ENCODE measurements at regions not wholly inside any gene's neighbourhood (a gene's known extent, or its start where the extent isn't known, plus 50 kb on each side); places are given as distances from the start of the nearest gene placed in this dataset.
"Not testable (repeated sequence)": the region's sequence is repeated elsewhere in the genome, so short reads cannot be mapped to it uniquely, and the experiment has no call there.

DNA sequence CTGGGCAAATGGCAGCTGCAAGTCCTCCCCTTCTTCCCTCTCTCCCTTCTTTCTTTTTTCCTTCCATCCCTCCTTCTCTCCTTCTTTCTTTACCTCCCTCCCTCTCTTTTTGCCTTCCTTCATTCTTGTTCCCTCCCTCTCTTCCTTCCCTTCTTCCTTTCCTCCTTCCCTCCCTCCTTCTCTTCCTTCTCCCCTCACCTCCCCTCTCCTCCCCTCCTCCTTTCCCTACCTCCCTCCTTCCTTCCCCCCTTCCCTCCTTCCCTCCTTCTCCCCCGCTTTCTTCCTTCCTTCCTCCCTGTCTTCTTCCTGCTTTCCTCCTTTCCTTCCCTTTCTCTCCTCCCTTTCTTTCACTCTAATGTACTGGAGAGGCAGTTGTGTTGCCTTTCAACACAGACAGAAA is 110.8 kb upstream of the SALL1 start:
- DNase-seq (ENCODE audit: low read depth), result no peak

DNA sequence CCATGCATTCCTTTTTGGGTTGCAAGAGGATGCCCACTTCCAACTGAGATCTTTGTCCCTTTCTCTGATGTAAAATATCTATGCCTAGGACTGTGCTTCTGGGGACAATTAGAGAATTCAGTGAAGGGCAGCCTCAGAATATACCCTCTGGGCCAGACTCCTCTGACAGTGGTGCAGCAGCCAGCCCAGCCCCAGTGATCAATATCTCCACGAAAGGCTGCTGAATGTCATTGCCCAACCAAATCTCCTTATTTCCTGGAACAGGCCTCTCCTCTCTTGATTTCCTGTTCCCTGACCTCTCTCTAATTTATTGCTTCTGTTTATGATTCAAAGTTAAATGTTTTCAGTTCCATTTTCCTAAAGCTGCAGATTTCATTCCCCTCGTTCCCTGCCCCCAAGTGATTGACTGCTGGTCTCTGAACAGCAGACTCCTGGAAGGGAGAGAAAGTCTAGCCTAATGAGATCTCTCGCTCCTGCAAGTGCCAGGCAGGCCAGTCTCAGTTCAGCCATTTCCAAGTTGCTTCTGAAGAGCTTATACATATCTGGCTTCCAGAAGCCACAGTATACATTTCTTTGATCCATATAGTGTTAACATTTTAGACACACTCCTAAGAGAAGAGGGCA is 104.4 kb upstream of the SALL1 start:
- DNase-seq (ENCODE audit: low read depth), result no peak

DNA sequence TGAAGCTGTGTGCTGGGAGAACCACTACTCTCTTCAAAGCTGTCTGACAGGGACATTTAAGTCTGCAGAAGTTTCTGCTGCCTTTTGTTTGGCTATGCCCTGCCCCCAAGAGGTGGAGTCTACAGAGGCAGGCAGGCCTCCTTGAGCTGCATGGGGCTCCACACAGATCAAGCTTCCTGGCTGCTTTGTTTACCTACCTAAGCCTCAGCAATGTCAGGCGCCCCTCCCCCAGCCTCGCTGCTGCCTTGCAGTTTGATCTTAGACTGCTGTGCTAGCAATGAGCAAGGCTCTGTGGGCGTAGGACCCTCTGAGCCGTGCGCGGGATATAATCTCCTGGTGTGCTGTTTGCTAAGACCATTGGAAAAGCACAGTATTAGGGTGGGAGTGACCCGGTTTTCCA is 103.3 kb upstream of the SALL1 start:
- not testable (repeated sequence) for DNase-seq (ENCODE audit: low read depth)

DNA sequence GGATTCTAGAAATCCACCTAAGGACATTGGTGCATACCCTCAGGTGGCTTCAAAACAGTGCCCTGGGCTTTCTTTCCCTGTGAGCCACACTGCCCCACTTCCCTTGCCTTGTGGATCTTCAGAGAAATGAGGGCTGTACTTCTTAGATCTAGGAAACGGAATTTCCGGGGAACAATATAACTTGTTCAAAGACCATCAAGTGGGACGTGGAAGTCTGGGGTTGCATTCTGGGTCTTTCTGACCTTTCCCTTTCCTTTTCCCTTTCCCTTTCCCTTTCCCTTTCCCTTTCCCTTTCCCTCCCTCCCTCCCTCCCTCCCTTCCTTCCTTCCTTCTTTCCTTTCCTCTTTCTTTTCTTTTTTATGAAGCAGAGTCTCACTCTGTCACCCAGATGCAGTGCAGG is 97.1 kb upstream of the SALL1 start:
- no peak for DNase-seq (ENCODE audit: low read depth)

DNA sequence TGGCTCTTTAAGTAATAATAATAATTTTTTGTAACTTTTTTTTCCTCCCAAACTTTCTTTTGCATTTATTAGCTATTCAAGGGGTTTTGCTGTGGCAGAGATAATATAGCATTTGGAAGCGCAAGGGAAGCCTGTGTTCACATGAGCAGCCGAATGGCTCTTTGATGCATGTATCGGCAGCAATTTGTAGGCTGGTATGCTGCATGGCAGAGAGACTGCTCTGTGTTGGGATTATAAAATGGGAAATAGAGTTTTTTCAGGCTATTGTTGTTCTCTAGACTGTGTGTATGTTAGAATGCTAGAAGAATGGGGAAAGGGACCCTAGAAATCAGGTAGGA is 94.6 kb upstream of the SALL1 start:
- no peak for DNase-seq (ENCODE audit: low read depth)

DNA sequence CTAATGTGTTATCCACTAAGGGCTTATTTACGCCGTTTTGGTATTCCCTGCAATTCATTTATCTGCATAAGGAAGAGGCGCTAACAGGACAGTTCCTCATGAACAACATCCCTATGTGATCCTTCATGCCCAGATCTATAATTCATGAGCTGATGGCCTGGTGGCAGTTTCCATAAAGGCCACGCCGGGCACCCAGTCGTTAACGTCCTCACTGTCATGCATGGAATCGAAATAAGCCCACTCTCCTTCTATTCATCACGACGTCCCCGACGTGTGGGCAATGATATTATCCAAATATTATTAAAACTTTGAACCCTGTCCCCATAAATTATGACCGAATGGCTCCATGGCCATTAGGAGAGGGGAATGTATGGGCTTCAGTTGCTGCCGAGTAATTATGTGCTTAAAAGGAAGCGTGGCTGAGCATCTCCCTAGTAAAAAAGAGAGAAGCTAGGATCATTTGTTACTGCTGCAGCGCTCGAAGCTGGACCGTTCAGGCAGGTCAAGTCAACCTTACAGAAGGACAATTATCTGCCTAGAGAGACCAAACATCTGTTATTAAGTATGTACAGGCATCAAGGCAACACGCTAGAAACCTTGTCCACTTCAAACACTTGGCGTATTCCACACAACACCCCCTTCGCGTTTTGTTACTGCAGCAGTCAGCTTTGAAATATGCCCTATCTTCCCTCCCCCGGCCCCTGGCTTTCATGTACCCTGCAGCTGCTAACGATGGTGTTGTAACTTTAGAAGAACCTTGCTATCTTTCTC is 94.0 kb upstream of the SALL1 start:
- no peak for DNase-seq (ENCODE audit: low read depth)

DNA sequence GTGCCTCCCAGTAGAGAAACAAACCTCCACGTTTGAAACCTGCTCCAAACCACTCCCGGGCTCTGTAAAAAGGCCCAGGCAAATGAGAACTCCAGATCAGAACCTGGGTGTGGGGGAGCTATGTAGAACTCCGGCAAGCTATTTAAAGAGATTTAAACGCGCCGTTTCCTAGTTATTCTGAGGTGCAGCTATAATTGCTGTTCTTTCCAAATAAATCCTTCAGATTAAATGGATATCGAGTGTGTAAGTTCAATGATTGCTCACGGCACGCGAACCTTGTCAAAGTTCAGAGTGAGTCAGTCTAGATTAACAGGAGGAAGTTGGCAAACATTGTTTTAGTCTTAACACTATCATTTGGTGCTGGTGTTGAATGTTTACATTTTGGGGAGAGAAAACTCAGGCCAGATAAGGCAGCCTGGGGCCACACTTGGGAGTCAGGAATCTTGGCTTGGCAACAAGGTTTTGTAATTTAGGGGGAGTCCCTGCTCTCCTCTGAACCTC is 92.9 kb upstream of the SALL1 start:
- peak; percentile 71 for DNase-seq (ENCODE audit: low read depth)

DNA sequence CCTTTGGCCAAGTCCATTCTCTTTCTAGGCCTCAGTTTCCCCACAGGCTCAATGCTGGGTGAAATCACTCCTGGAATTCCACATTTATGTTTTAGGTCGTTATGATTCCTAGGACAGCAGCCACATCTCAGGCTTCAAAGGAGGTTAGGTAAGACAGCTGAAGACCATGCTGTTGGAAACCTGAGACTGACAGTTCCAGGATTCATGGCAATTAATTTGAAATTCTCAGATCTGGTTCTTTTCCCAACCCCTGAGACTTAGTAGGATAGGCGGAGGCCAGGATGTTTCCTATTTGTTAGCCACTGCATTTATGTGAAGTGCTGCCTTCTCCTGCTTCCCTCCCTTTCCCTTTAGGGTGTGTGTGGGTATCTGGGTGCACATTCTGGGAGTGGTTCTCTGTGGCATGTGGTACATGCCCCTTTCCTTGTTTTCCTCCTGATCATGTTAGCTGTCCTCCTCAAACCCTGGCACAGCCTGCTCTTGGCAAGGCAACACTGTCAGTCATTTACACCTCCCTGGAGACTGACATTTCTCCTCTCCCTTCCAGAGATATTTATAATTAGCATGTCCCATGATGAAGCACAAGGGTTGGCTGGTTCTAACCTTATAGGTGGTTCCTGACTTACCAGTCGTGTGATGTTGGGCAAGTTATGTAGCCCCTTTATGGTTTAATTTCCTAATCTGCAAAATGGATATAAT is 91.4 kb upstream of the SALL1 start:
- DNase-seq (ENCODE audit: low read depth), result no peak

DNA sequence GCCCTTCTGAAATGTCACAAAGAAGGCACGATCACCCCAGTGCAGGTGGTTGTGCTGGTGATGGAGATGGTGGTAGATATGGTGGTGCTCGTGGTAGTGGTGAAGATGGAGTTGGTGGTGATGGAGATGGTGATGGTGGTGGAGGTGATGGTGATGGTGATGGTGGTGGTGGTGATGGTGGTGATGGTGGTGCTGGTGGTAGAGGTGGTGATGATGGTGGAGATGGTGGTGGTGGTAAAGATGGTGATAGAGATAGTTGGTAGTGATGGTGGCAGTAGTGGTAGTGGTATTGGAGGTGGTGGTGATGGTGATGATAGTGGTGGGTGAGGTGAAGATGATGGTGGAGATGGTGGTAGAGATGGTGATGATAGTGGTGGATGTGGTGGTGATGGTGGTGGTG is 88.1 kb upstream of the SALL1 start:
- no peak for DNase-seq (ENCODE audit: low read depth)

DNA sequence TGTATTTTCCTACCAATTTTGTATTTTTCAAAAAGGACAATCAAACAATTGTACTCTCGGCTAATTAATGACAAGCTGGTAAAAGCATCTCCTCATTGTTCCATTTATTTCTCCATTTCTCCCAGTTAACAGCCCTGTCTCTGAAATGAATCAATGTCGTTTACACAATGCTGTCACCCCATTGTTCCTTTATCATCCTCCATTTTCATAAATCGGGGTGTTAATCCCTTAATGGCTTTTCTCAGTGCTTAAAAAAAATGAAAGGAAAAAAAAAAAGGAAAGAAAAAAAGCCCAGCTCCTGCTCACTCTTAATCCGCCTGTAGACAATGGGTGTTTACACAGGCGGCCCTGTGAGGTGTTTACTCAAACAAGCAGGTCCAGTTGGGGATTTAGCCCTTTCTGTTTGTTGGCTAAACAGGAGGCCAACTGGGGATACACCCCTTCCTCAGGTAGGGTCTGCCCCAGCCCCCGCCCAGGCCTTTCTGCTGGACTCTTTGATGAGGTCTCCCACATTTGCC is 86.8 kb upstream of the SALL1 start:
- no peak for DNase-seq (ENCODE audit: low read depth)

DNA sequence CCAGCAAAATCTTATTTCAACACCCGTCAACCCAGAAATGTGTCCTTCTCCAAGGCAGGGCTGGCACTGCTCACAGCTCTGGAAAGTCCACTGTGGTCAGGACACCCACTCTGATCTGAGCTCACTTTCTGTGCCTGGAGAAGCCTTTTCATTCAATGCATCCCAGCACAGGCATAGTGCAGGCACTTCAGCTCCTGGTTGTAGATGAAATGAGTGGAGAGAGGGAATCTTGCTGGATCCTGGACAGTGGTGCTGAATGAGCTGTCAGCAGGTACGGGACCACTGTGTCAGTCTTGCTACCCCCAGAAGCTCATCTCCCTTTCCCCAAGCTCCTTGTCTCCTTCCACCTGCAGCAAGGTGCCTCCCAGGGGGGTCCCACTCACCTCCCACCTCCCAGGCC is 86.1 kb upstream of the SALL1 start:
- no peak for DNase-seq (ENCODE audit: low read depth)

DNA sequence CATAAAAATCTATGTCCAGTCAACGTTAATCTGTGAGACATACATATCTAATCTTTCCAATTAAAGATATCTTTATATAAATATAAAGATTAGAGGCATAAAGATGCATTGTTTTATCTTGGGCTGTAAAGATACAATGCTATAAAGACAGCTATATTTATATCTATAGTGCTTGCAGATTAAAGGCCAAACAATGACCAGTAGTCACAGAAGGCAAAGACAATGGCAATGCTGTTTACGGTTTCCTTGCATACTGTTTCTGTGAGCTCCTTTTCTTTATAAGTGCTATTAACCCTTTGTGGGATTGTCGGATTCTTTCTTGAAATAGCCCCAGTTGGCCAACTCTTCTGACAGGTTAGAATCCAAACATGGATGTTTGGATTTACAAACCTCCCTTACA is 85.5 kb upstream of the SALL1 start:
- no peak for DNase-seq (ENCODE audit: low read depth)

DNA sequence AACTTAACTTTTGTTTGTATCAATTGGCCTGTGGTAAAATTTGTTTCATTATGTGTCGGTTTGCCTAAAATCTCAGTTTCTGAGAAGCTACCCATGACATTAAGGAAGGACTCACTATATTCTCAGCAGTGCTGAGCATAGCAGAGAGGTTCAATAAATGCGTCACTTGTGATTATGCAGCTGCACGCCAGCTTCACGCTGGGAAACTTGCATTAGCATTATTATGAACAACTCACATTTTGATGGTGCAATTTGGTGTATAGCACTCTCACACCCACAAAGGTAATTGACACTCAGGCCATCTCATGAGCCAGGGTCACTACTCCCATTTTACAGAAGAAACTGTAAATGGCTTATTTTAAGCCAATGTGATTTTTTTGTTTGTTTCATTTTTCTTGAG is 80.6 kb upstream of the SALL1 start:
- no peak for DNase-seq (ENCODE audit: low read depth)

DNA sequence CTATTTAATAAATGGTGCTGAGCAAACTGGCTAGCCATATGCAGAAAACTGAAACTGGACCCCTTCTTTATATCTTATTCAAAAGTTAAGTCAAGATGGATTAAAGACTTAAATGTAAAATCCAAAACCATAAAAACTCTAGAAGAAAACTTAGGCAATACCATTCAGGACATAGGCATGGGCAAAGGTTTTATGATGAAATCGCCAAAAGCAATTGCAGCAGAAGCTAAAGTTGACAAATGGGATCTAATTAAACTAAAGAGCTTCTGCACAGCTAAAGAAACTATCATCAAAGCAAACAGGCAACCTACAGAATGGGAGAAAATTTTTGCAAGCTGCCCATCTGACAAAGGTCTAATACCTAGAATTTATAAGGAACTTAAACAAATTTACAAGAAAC is 79.0 kb upstream of the SALL1 start:
- not testable (repeated sequence) for DNase-seq (ENCODE audit: low read depth)

DNA sequence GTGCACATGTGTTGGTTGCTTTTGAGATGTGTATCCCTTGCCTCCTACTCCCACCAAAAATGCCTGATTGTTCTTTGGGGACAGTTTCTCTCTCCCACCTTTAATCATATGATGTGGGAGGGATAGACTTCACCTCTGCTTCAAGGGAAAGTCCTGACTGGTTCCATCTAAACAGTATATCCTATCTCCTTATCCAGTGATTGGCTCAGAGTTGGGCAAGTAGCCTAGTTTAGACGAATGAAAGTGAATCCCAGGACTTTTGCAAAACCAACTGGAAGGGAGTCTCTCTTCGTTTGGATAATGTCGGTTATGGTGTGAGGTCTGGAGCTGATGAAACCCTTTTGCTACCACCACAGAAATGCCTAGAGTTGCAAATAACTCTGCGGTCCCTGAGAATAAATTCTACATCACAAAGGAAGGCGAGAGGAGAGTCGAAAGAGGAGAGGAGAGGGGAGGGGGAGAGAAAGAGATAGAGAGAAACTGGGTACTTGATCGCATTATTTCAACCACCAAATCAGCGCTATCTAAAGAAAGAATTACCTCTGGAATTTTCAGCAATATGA is 77.1 kb upstream of the SALL1 start:
- no peak for DNase-seq (ENCODE audit: low read depth)

DNA sequence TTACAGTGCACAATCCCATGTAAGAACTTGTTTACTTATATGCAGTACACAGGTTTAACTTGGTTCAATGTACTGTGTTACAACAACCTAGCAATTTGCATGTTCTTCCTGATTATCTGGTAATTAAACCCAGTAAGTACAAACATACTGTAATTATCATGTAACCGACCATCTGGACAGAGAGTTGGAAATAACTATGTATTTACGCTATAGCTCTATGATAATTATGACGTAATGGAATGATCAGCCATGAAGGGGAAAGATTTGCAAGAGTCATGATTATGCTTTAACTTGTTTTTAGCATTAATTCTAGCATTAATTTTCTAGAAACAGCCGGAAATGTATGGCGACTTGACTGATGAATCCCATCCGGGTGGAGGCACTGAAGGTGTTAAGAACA is 74.8 kb upstream of the SALL1 start:
- no peak for DNase-seq (ENCODE audit: low read depth)

DNA sequence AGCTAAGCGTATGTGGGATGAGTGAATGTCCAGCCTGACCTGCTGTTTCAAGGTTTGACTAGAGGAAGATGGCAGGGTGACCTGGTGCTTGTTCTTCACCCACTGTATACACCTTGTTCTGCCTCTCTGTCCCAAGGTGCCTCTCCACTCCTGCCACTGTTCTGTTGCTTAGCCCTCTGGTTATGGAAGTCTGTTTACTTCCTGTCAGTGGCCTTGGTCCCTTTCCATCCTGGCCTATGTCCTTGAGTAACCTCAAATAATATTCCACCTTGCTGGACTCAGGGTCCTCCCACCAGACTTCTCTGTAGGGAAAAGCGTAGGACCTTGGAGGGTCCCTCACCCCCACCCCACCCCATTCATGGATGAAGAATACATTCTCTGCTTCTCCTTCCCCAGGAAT is 73.2 kb upstream of the SALL1 start:
- DNase-seq (ENCODE audit: low read depth), result no peak

DNA sequence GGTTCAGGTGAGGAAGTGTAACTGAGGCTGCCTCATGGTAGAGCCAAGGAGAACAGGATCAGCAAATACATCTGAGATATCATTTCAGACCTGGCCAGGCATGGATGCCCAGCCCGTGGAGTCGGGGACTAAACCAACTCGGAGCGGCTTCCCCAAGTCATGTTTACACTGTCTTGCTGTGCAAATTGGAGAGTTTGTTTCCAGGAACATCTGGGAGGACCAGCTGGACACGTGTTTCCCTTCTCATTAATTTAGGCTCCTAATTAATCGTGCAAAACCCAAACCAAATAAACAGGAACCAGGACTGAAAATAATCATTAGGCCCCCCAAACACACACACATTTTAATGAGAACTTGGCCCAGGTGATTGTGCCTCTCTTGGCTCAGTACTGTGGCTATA is 70.9 kb upstream of the SALL1 start:
- DNase-seq (ENCODE audit: low read depth), result no peak

DNA sequence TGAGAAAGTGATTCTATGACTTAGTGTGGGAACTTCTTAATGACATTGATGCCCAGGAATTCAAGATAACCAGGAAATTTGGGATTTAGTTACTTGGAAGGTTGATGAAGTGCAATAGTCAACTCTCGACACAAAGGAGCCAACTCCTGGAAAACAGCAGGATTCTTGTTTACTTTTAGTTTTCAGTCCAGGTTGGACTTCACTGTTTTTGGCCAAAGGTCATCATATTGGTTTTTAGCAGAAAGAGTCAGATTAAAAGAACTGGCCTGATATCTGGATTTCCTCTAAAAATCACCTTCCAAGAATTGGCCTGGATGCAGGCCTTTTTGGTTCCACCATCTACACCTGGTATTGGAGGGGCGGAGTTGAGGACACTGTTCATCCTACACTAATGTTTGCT is 60.1 kb upstream of the SALL1 start:
- DNase-seq (ENCODE audit: low read depth), result no peak

DNA sequence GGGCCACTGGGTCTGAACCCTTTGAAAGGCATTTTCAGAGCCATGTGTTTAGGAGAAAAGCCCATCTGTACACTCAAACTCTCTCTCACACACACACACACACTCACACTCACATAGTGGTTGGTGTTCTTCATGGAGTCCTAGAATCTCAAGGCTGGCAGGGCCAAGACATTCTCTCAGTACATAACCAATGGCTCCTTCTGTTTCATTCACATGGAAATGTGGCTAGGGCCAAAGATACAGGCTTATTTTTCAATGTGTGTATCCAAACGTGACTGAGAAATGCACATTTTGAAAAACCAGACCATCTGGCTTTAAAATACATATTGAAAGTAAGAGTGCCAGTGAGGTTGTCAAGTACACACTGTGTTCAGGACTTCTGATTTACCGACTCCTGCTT is 59.0 kb upstream of the SALL1 start:
- no peak for DNase-seq (ENCODE audit: low read depth)

DNA sequence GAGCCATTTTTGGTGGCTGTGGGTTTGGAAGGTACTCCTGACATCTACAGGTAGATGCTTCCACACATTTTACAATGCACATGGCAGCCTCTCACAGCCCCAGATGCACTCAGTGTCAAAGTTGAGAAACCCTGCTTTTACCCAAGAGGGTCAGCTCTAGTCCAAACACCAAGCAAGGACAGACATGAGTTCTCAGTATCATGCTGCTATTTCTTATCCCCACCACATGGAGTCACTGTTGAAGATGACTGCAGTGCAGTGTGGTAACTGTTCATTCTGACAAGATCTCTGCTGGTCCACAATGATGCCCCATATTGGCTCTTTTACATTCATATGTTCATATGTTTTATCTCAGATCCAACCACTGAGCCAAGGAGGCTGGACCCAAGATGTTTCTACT is 50.5 kb upstream of the SALL1 start:
- no peak for DNase-seq (ENCODE audit: low read depth)

Measured in M059J (cell line).